HepG2 (cell line): ENCODE measurements at regions not wholly inside any gene's neighbourhood (a gene's known extent, or its start where the extent isn't known, plus 50 kb on each side); places are given as distances from the start of the nearest gene placed in this dataset.

Experiments
- ADNP ChIP-seq: sonication (generic); formaldehyde crosslinking; IDR thresholded peaks from 2 replicates; pipeline ENCODE4 v1.4.0; 2020; ENCODE audit warnings: missing genetic modification reagents
- ATF5 ChIP-seq: sonication (generic); formaldehyde crosslinking; IDR thresholded peaks from 2 replicates; pipeline ENCODE4 v1.4.0; 2020; ENCODE audit warnings: mild to moderate bottlenecking, low read depth, missing genetic modification reagents
- IKZF1 ChIP-seq: fragments of 450-650 bp; IDR thresholded peaks from 2 replicates; pipeline ENCODE4 v1.7.1; 2016
- PAX8 ChIP-seq: sonication (generic); formaldehyde crosslinking; IDR thresholded peaks from 2 replicates; pipeline ENCODE4 v1.8.0; 2022; ENCODE audit warnings: mild to moderate bottlenecking, missing genetic modification reagents, borderline replicate concordance
- POLR2G ChIP-seq: fragments of 200-400 bp; formaldehyde crosslinking; IDR thresholded peaks from 2 replicates; pipeline ENCODE4 v1.6.1; 2018; ENCODE audit warnings: mild to moderate bottlenecking, low read depth, low read length, moderate library complexity
- RFX5 ChIP-seq: IDR thresholded peaks from 2 replicates; pipeline ENCODE4 v1.6.1; 2011; ENCODE audit warnings: low read depth, low read length, improper control_type of control experiment
- SIX4 ChIP-seq: sonication (generic); formaldehyde crosslinking; IDR thresholded peaks from 2 replicates; pipeline ENCODE4 v1.4.0; 2020; ENCODE audit warnings: missing genetic modification reagents
- SNAPC5 ChIP-seq: sonication (generic); formaldehyde crosslinking; IDR thresholded peaks from 2 replicates; pipeline ENCODE4 v1.8.1; 2023; ENCODE audit warnings: mild to moderate bottlenecking, missing genetic modification reagents, borderline replicate concordance
- ZNF468 ChIP-seq: sonication (generic); formaldehyde crosslinking; IDR thresholded peaks from 2 replicates; pipeline ENCODE4 v1.8.0; 2022; ENCODE audit warnings: mild to moderate bottlenecking, moderate library complexity, missing genetic modification reagents
- ZNF501 ChIP-seq: sonication (generic); formaldehyde crosslinking; IDR thresholded peaks from 2 replicates; pipeline ENCODE4 v1.5.1; 2020; ENCODE audit warnings: mild to moderate bottlenecking, moderate library complexity, missing genetic modification reagents
- ZNF687 ChIP-seq: sonication (generic); formaldehyde crosslinking; IDR thresholded peaks from 2 replicates; pipeline ENCODE4 v1.5.1; 2020; ENCODE audit warnings: mild to moderate bottlenecking, missing genetic modification reagents, moderate library complexity

- no peak for TF ChIP-seq ZNF468 (CRISPR knock-in tag)
- TF ChIP-seq PAX8 (CRISPR knock-in tag), result no peak
- TF ChIP-seq SIX4 (CRISPR knock-in tag), result no peak
- TF ChIP-seq ZNF687, result no peak
- no peak for TF ChIP-seq IKZF1
- TF ChIP-seq POLR2G, result no peak
- no peak for TF ChIP-seq ATF5
- TF ChIP-seq RFX5, result no peak
- no peak for TF ChIP-seq SNAPC5 (CRISPR knock-in tag)
- TF ChIP-seq ADNP (CRISPR knock-in tag), result no peak
- no peak for TF ChIP-seq ZNF501 (CRISPR knock-in tag)
These were observed 204.3 kb upstream of the ADRA1D start for GRCh38 chr20:4453359-4453758.
